ENCODE measurements at regions not wholly inside any gene's neighbourhood (a gene's known extent, or its start where the extent isn't known, plus 50 kb on each side); places are given as distances from the start of the nearest gene placed in this dataset.

- TF ChIP-seq CTCF (IDR thresholded peaks at IDR 0.05; ENCODE audit: partially characterized antibody, unreplicated experiment): no peak
- Mint-ChIP-seq H3K4me1 (ENCODE audit: low read depth, unreplicated experiment) (peaks cover 7% of the 10 kb centered on the region), H3K36me3 (ENCODE audit: unreplicated experiment) (no peaks in the 10 kb centered on the region), H3K9me3 (ENCODE audit: unreplicated experiment) (no peaks in the 10 kb centered on the region), H3K27me3 (ENCODE audit: unreplicated experiment) (peaks cover 1% of the 10 kb centered on the region), H3K27ac (ENCODE audit: unreplicated experiment) (no peak overlapping the region), H3K4me3 (ENCODE audit: unreplicated experiment) (no peak overlapping the region)
- no peak for DNase-seq
These were observed 257.0 kb upstream of the MGAT4C start for GRCh38 chr12:86513226-86513625.

GRCh38 chr12:86496595-86496994, 240.4 kb upstream of the MGAT4C start:
- DNase-seq: no peak
- H3K36me3 Mint-ChIP-seq (ENCODE audit: unreplicated experiment): no peaks in the 10 kb centered on the region
- no peak overlapping the region for H3K27ac Mint-ChIP-seq (ENCODE audit: unreplicated experiment)
- no peak for TF ChIP-seq CTCF (IDR thresholded peaks at IDR 0.05; ENCODE audit: partially characterized antibody, unreplicated experiment)
- H3K4me1 Mint-ChIP-seq (ENCODE audit: low read depth, unreplicated experiment): no peaks in the 10 kb centered on the region
- H3K27me3 Mint-ChIP-seq (ENCODE audit: unreplicated experiment): no peaks in the 10 kb centered on the region
- H3K9me3 Mint-ChIP-seq (ENCODE audit: unreplicated experiment): no peaks in the 10 kb centered on the region
- H3K4me3 Mint-ChIP-seq (ENCODE audit: unreplicated experiment): no peak overlapping the region

- no peaks in the 10 kb centered on the region for H3K4me1 Mint-ChIP-seq (ENCODE audit: low read depth, unreplicated experiment)
- no peak for DNase-seq
- no peaks in the 10 kb centered on the region for H3K36me3 Mint-ChIP-seq (ENCODE audit: unreplicated experiment)
- no peaks in the 10 kb centered on the region for H3K9me3 Mint-ChIP-seq (ENCODE audit: unreplicated experiment)
- no peak overlapping the region for H3K27ac Mint-ChIP-seq (ENCODE audit: unreplicated experiment)
- H3K4me3 Mint-ChIP-seq (ENCODE audit: unreplicated experiment): no peak overlapping the region
- H3K27me3 Mint-ChIP-seq (ENCODE audit: unreplicated experiment): no peaks in the 10 kb centered on the region
- TF ChIP-seq CTCF (IDR thresholded peaks at IDR 0.05; ENCODE audit: partially characterized antibody, unreplicated experiment): no peak
These were observed 228.3 kb upstream of the MGAT4C start for GRCh38 chr12:86484473-86484872.

- no peak for DNase-seq
- no peaks in the 10 kb centered on the region for H3K36me3 Mint-ChIP-seq (ENCODE audit: unreplicated experiment)
- no peak overlapping the region for H3K27ac Mint-ChIP-seq (ENCODE audit: unreplicated experiment)
- H3K9me3 Mint-ChIP-seq (ENCODE audit: unreplicated experiment): no peaks in the 10 kb centered on the region
- no peaks in the 10 kb centered on the region for H3K4me1 Mint-ChIP-seq (ENCODE audit: low read depth, unreplicated experiment)
- H3K4me3 Mint-ChIP-seq (ENCODE audit: unreplicated experiment): no peak overlapping the region
- H3K27me3 Mint-ChIP-seq (ENCODE audit: unreplicated experiment): peaks cover 2% of the 10 kb centered on the region
- TF ChIP-seq CTCF (IDR thresholded peaks at IDR 0.05; ENCODE audit: partially characterized antibody, unreplicated experiment): no peak
These were observed 217.0 kb upstream of the MGAT4C start for GRCh38 chr12:86473231-86473630.

GRCh38 chr12:86456776-86457175, 200.6 kb upstream of the MGAT4C start:
- Mint-ChIP-seq H3K27me3 (ENCODE audit: unreplicated experiment) (no peaks in the 10 kb centered on the region), H3K9me3 (ENCODE audit: unreplicated experiment) (no peaks in the 10 kb centered on the region), H3K4me3 (ENCODE audit: unreplicated experiment) (no peak overlapping the region), H3K4me1 (ENCODE audit: low read depth, unreplicated experiment) (peaks cover 1% of the 10 kb centered on the region), H3K27ac (ENCODE audit: unreplicated experiment) (no peak overlapping the region), H3K36me3 (ENCODE audit: unreplicated experiment) (no peaks in the 10 kb centered on the region)
- TF ChIP-seq CTCF (IDR thresholded peaks at IDR 0.05; ENCODE audit: partially characterized antibody, unreplicated experiment): no peak
- no peak for DNase-seq

Measured in glutamatergic neuron (in vitro differentiated cells).